SK-N-SH treated with all-trans-retinoic acid at 6 μM for 48 hours (cell line): ENCODE measurements at regions not wholly inside any gene's neighbourhood (a gene's known extent, or its start where the extent isn't known, plus 50 kb on each side); places are given as distances from the start of the nearest gene placed in this dataset.

Experiments
- BACH2 ChIP-seq: fragments of 250-450 bp; sonication (Bioruptor Pico); IDR thresholded peaks from 2 replicates; pipeline ENCODE4 v1.9.0; 2021; ENCODE audit warnings: mild to moderate bottlenecking, borderline replicate concordance
- CSDC2 ChIP-seq: fragments of 250-450 bp; sonication (Bioruptor Pico); IDR thresholded peaks from 2 replicates; pipeline ENCODE4 v1.5.0; 2020; ENCODE audit warnings: mild to moderate bottlenecking, moderate library complexity
- ESRRG ChIP-seq: fragments of 250-450 bp; sonication (Bioruptor Pico); IDR thresholded peaks from 2 replicates; pipeline ENCODE4 v1.6.1; 2021; ENCODE audit warnings: mild to moderate bottlenecking
- GLIS3 ChIP-seq: fragments of 250-450 bp; sonication (Bioruptor Pico); IDR thresholded peaks from 2 replicates; pipeline ENCODE4 v1.5.0; 2020; ENCODE audit warnings: mild to moderate bottlenecking, moderate library complexity
- OSR1 ChIP-seq: fragments of 250-450 bp; sonication (Bioruptor Pico); IDR thresholded peaks from 2 replicates; pipeline ENCODE4 v1.8.0; 2022; ENCODE audit warnings: moderate library complexity, mild to moderate bottlenecking, inconsistent platforms
- POU6F1 ChIP-seq: fragments of 250-450 bp; sonication (Bioruptor Pico); IDR thresholded peaks from 2 replicates; pipeline ENCODE4 v1.8.0; 2021; ENCODE audit warnings: low read depth, mild to moderate bottlenecking, moderate library complexity, borderline replicate concordance
- PPARA ChIP-seq: fragments of 250-450 bp; sonication (Bioruptor Pico); IDR thresholded peaks from 2 replicates; pipeline ENCODE4 v1.5.0; 2020; ENCODE audit warnings: mild to moderate bottlenecking, borderline replicate concordance
- RARB ChIP-seq: fragments of 250-450 bp; sonication (Bioruptor Pico); IDR thresholded peaks from 2 replicates; pipeline ENCODE4 v1.8.0; 2021; ENCODE audit warnings: mild to moderate bottlenecking, moderate library complexity
- SNAI2 ChIP-seq: fragments of 250-450 bp; sonication (Bioruptor Pico); IDR thresholded peaks from 2 replicates; pipeline ENCODE4 v1.5.0; 2020; ENCODE audit warnings: mild to moderate bottlenecking, moderate library complexity
- TSHZ2 ChIP-seq: fragments of 250-450 bp; sonication (Bioruptor Pico); IDR thresholded peaks from 2 replicates; pipeline ENCODE4 v1.5.0; 2020; ENCODE audit warnings: mild to moderate bottlenecking, moderate library complexity
- ZC3H10 ChIP-seq: fragments of 250-450 bp; sonication (Bioruptor Pico); IDR thresholded peaks from 2 replicates; pipeline ENCODE4 v1.5.1; 2021; ENCODE audit warnings: mild to moderate bottlenecking, moderate library complexity
- ZNF565 ChIP-seq: fragments of 450-650 bp; formaldehyde crosslinking; conservative IDR thresholded peaks from 2 replicates; pipeline ENCODE4 v1.5.0; 2020; ENCODE audit warnings: low read depth, mild to moderate bottlenecking, moderate library complexity
- TF ChIP-seq, protein P1 (sequence below): fragments of 250-450 bp; sonication (Bioruptor Pico); IDR thresholded peaks from 2 replicates; pipeline ENCODE4 v1.8.0; 2020; ENCODE audit warnings: mild to moderate bottlenecking, moderate library complexity, borderline replicate concordance
- TF ChIP-seq, protein P2 (sequence below): fragments of 250-450 bp; sonication (Bioruptor Pico); IDR thresholded peaks from 2 replicates; pipeline ENCODE4 v1.5.1; 2021; ENCODE audit warnings: mild to moderate bottlenecking, moderate library complexity

DNA sequence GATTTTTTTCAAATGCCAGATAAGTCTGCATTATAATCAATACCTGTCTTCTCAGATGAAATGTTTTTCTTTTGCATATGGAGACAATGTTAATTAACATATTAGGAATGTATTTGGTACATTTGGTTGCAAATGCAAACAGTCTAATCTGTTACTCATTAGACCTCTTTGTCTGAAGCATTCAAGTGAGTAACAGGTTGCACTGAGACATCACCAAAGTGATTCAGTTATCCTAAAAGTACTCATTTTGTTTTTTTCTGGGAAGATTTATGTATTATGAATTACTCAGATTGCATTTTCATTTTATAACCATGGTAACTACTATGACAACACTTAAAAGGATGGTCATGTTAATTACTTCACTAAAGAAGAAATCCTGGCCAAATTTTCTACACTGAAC, 513.6 kb downstream of the HTR7 start:
- TF ChIP-seq RARB (CRISPR knock-in tag), result no peak
- no peak for TF ChIP-seq SNAI2 (CRISPR knock-in tag)
- no peak for TF ChIP-seq POU6F1 (CRISPR knock-in tag)
- no peak for TF ChIP-seq GLIS3
- TF ChIP-seq, protein P1, sequence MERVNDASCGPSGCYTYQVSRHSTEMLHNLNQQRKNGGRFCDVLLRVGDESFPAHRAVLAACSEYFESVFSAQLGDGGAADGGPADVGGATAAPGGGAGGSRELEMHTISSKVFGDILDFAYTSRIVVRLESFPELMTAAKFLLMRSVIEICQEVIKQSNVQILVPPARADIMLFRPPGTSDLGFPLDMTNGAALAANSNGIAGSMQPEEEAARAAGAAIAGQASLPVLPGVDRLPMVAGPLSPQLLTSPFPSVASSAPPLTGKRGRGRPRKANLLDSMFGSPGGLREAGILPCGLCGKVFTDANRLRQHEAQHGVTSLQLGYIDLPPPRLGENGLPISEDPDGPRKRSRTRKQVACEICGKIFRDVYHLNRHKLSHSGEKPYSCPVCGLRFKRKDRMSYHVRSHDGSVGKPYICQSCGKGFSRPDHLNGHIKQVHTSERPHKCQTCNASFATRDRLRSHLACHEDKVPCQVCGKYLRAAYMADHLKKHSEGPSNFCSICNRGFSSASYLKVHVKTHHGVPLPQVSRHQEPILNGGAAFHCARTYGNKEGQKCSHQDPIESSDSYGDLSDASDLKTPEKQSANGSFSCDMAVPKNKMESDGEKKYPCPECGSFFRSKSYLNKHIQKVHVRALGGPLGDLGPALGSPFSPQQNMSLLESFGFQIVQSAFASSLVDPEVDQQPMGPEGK, result no peak
- TF ChIP-seq ZNF565 (CRISPR knock-in tag), result no peak
- TF ChIP-seq ESRRG (CRISPR knock-in tag), result no peak
- no peak for TF ChIP-seq BACH2 (CRISPR knock-in tag)
- no peak for TF ChIP-seq CSDC2 (CRISPR knock-in tag)
- no peak for TF ChIP-seq ZC3H10 (CRISPR knock-in tag)
- TF ChIP-seq, protein P2, sequence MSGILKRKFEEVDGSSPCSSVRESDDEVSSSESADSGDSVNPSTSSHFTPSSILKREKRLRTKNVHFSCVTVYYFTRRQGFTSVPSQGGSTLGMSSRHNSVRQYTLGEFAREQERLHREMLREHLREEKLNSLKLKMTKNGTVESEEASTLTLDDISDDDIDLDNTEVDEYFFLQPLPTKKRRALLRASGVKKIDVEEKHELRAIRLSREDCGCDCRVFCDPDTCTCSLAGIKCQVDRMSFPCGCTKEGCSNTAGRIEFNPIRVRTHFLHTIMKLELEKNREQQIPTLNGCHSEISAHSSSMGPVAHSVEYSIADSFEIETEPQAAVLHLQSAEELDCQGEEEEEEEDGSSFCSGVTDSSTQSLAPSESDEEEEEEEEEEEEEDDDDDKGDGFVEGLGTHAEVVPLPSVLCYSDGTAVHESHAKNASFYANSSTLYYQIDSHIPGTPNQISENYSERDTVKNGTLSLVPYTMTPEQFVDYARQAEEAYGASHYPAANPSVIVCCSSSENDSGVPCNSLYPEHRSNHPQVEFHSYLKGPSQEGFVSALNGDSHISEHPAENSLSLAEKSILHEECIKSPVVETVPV (CRISPR knock-in tag), result no peak
- TF ChIP-seq PPARA (CRISPR knock-in tag), result no peak
- no peak for TF ChIP-seq TSHZ2 (CRISPR knock-in tag)
- TF ChIP-seq OSR1 (CRISPR knock-in tag), result no peak
